Endothelial cell of umbilical vein (primary cell): ENCODE measurements at regions not wholly inside any gene's neighbourhood (a gene's known extent, or its start where the extent isn't known, plus 50 kb on each side); places are given as distances from the start of the nearest gene placed in this dataset.

ENCODE experiments used
- BruUV-seq: library from RNA; stranded (reverse); fragments of 400-500 nt; replicated peaks from 2 replicates; lab custom pipeline; 2021; lab: Mats Ljungman, UMichigan
- CTCF ChIA-PET: fragments of 300-600, 350-600 bp; sonication (Branson Sonifier 250); formaldehyde crosslinking; loops from one replicate; lab custom pipeline; 2021; ENCODE audit warnings: antibody characterized with exemption, inconsistent platforms; lab: Charles Lee
- POLR2A ChIA-PET: fragments of 300-600, 350-600 bp; sonication (Branson Sonifier 250); formaldehyde crosslinking; loops from one replicate; lab custom pipeline; 2021; ENCODE audit warnings: antibody characterized with exemption, inconsistent platforms; lab: Charles Lee
- DNase-seq: peaks from one replicate; pipeline ENCODE4 v3.0.0-alpha.2; 2011; ENCODE audit warnings: low read depth, low spot score
- FAIRE-seq: peaks from 2 replicates; lab custom pipeline; 2011; peaks lifted over from hg19 to GRCh38; lab: Jason Lieb, UNC
- H2AFZ ChIP-seq: 2 replicates; pipeline ENCODE4 v1.6.0; 2012; ENCODE audit warnings: low read depth, low read length, control low read depth, inconsistent platforms
- H3K27ac ChIP-seq: 2 replicates; pipeline ENCODE4 v1.5.1; 2011; ENCODE audit warnings: low read depth, mild to moderate bottlenecking, control low read depth, low read length, moderate library complexity; ENCODE audit not compliant: insufficient read depth
- H3K27me3 ChIP-seq, 2 experiments: 2 replicates each; pipeline versions ENCODE4 v1.6.0 to v1.6.1; 2011; ENCODE audit warnings: low read length in 2 of 2, mixed read lengths in 1 of 2; ENCODE audit not compliant: control insufficient read depth in 2 of 2, insufficient read depth in 2 of 2
- H3K36me3 ChIP-seq, 2 experiments: 2 replicates in 1 of 2; 3 replicates in 1 of 2; pipeline ENCODE4 v1.5.1; 2011; ENCODE audit warnings: low read length in 2 of 2, mild to moderate bottlenecking in 1 of 2, moderate library complexity in 1 of 2; ENCODE audit not compliant: control insufficient read depth in 2 of 2, insufficient read depth in 2 of 2; ENCODE audit errors: extremely low read depth in 1 of 2
- H3K4me1 ChIP-seq: 3 replicates; pipeline ENCODE4 v1.5.1; 2011; ENCODE audit warnings: mild to moderate bottlenecking, low read length; ENCODE audit not compliant: control insufficient read depth, insufficient read depth; ENCODE audit errors: extremely low read depth
- H3K4me2 ChIP-seq: 2 replicates; pipeline ENCODE4 v1.6.1; 2011; ENCODE audit warnings: low read length, control low read depth, mixed read lengths; ENCODE audit not compliant: insufficient read depth
- H3K4me3 ChIP-seq, 3 experiments: fragments of 200-600 bp in 1 of 3; sonication (generic), shearing (Covaris generic) in 1 of 3; replicated peaks in 1 of 3; 2 replicates each; pipeline ENCODE4 v1.5.1; 2011 to 2016; ENCODE audit warnings: control low read depth in 3 of 3, low read length in 3 of 3, mild to moderate bottlenecking in 2 of 3, inconsistent platforms in 1 of 3, low read depth in 1 of 3, moderate library complexity in 1 of 3; ENCODE audit not compliant: insufficient read depth in 1 of 3
- H3K79me2 ChIP-seq: 2 replicates; pipeline ENCODE4 v1.6.0; 2012; ENCODE audit warnings: low read length, inconsistent platforms; ENCODE audit not compliant: control insufficient read depth, insufficient read depth
- H3K9ac ChIP-seq: replicated peaks from 2 replicates; pipeline ENCODE3; 2011; ENCODE audit warnings: low read length, control low read depth; ENCODE audit not compliant: insufficient read depth; ENCODE audit errors: extremely low read depth
- H3K9me1 ChIP-seq: replicated peaks from 3 replicates; pipeline ENCODE4 v1.6.0; 2011; ENCODE audit warnings: mild to moderate bottlenecking, low read length; ENCODE audit not compliant: control insufficient read depth, insufficient read depth; ENCODE audit errors: extremely low read depth
- H3K9me3 ChIP-seq: replicated peaks from 2 replicates; pipeline ENCODE4 v1.5.1; 2012; ENCODE audit warnings: low read length, inconsistent platforms; ENCODE audit not compliant: control insufficient read depth, insufficient read depth
- H4K20me1 ChIP-seq: replicated peaks from 2 replicates; pipeline ENCODE3; 2011; ENCODE audit warnings: mild to moderate bottlenecking, low read length; ENCODE audit not compliant: control insufficient read depth, insufficient read depth; ENCODE audit errors: extremely low read depth
- CTCF ChIP-seq, 2 donors: IDR thresholded peaks; 1 replicate in 1 of 2; 2 replicates in 1 of 2; pipeline ENCODE4 v1.5.1; 2011; ENCODE audit warnings: low read length in 2 of 2, mild to moderate bottlenecking in 2 of 2, moderate library complexity in 2 of 2, control low read depth in 1 of 2, inconsistent platforms in 1 of 2, low read depth in 1 of 2; ENCODE audit not compliant: insufficient read depth in 1 of 2; ENCODE audit errors: extremely low read depth in 1 of 2
- EZH2 ChIP-seq: IDR thresholded peaks from 2 replicates; pipeline ENCODE4 v1.6.1; 2012; ENCODE audit warnings: borderline replicate concordance, low read depth, mild to moderate bottlenecking, moderate library complexity, low read length, inconsistent platforms; ENCODE audit not compliant: severe bottlenecking
- FOS ChIP-seq: IDR thresholded peaks from 2 replicates; pipeline ENCODE4 v1.6.1; 2011; ENCODE audit warnings: mild to moderate bottlenecking, low read length, moderate library complexity, borderline replicate concordance; ENCODE audit not compliant: insufficient read depth
- GATA2 ChIP-seq: IDR thresholded peaks from 2 replicates; pipeline ENCODE4 v1.7.0; 2011; ENCODE audit warnings: low read depth, mild to moderate bottlenecking, moderate library complexity, mixed read lengths, low read length; ENCODE audit not compliant: insufficient read length, insufficient read depth
- JUN ChIP-seq: IDR thresholded peaks from 2 replicates; pipeline ENCODE4 v1.6.1; 2011; ENCODE audit warnings: borderline replicate concordance, low read depth; ENCODE audit not compliant: insufficient read length, insufficient read depth
- MAX ChIP-seq: IDR thresholded peaks from 2 replicates; pipeline ENCODE4 v1.6.1; 2011; ENCODE audit not compliant: insufficient read depth, insufficient read length
- MYC ChIP-seq: IDR thresholded peaks from one replicate; pipeline ENCODE4 v1.6.1; 2011; ENCODE audit warnings: mild to moderate bottlenecking, low read depth, low read length
- POLR2A ChIP-seq: IDR thresholded peaks from 2 replicates; pipeline ENCODE4 v1.6.1; 2012; ENCODE audit warnings: low read depth, mild to moderate bottlenecking, control low read depth, low read length
- POLR2AphosphoS5 ChIP-seq: IDR thresholded peaks from 2 replicates; pipeline ENCODE4 v1.6.1; 2012; ENCODE audit warnings: low read depth, mild to moderate bottlenecking, control low read depth, low read length, moderate library complexity; ENCODE audit not compliant: insufficient read depth
- dilution Hi-C: fragments of 300-500 bp; cut with MboI; formaldehyde crosslinking; loops from one replicate; pipeline ENCODE4 v1.15.0; 2019; ENCODE audit warnings: low sequenced_read_pairs; ENCODE audit not compliant: extremely low pct_ligation_motif_present
- intact Hi-C: fragments of 100-400 bp; cut with micrococcal nuclease; formaldehyde crosslinking; loops from one replicate; pipeline ENCODE4 v1.10.0; 2022

- intact Hi-C loops: no loop called here
- CTCF ChIA-PET: no interaction called here
These were observed 277.1 kb upstream of the DUSP10 start for GRCh38 chr1:222019029-222019428.

More at GRCh38 chr1:222019029-222019428, 277.1 kb upstream of the DUSP10 start:
- Histone ChIP-seq H3K9me1 (no peaks in the 10 kb centered on the region), H3K27ac (no peak overlapping the region), H2AFZ (no peak overlapping the region), H3K4me1 (no peaks in the 10 kb centered on the region), H3K9ac (no peak overlapping the region), H3K4me3 (no peak overlapping the region), H4K20me1 (no peaks in the 10 kb centered on the region), H3K79me2 (no peaks in the 10 kb centered on the region), H3K9me3 (no peaks in the 10 kb centered on the region), H3K27me3 (no peaks in the 10 kb centered on the region), H3K36me3 (no peaks in the 10 kb centered on the region), H3K4me2 (no peak overlapping the region)
- FAIRE-seq: no peak
- no TSS peak for BruUV-seq
- no peak for TF ChIP-seq GATA2
- TF ChIP-seq MAX: no peak
- no peak for TF ChIP-seq POLR2AphosphoS5
- TF ChIP-seq FOS: no peak
- TF ChIP-seq MYC: no peak
- TF ChIP-seq EZH2: no peak
- no peak for TF ChIP-seq CTCF (IDR thresholded peaks at IDR 0.05; ENCODE audit: extremely low read depth in 1 of 2, insufficient read depth in 1 of 2, low read depth in 1 of 2, low read length in 2 of 2)
- no peak for TF ChIP-seq JUN
- TF ChIP-seq POLR2A: no peak
- POLR2A ChIA-PET: no interaction called here
- no peak for DNase-seq
- dilution Hi-C loops: no loop called here
